ENCODE measurements at regions not wholly inside any gene's neighbourhood (a gene's known extent, or its start where the extent isn't known, plus 50 kb on each side); places are given as distances from the start of the nearest gene placed in this dataset.

DNA sequence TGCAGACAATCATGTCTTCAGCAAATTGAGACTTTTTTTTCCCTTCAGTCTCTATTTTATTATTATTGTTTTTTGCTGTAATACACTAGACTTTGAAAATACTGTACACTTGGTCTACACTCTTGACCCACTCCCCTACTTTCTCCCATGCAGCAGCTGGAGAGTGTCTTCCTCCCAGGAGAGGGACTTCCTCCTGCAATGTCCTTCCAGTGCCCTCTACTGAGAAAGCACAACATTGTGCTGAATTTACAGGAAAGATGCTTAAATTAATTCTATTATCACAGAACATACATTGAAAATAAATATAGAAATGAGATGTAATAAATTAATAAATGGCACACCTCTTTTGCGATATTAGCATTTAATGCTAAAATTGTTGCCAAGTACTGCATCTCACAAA lies 411.3 kb downstream of the CCSER2 start:
- TF ChIP-seq, protein P1, sequence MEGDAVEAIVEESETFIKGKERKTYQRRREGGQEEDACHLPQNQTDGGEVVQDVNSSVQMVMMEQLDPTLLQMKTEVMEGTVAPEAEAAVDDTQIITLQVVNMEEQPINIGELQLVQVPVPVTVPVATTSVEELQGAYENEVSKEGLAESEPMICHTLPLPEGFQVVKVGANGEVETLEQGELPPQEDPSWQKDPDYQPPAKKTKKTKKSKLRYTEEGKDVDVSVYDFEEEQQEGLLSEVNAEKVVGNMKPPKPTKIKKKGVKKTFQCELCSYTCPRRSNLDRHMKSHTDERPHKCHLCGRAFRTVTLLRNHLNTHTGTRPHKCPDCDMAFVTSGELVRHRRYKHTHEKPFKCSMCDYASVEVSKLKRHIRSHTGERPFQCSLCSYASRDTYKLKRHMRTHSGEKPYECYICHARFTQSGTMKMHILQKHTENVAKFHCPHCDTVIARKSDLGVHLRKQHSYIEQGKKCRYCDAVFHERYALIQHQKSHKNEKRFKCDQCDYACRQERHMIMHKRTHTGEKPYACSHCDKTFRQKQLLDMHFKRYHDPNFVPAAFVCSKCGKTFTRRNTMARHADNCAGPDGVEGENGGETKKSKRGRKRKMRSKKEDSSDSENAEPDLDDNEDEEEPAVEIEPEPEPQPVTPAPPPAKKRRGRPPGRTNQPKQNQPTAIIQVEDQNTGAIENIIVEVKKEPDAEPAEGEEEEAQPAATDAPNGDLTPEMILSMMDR (IDR thresholded peaks at IDR 0.05), result no peak
- TF ChIP-seq POLR2A (IDR thresholded peaks at IDR 0.05), result no peak
